Breast epithelium (tissue), 4 donors: ENCODE measurements at regions not wholly inside any gene's neighbourhood (a gene's known extent, or its start where the extent isn't known, plus 50 kb on each side); places are given as distances from the start of the nearest gene placed in this dataset.

Source experiments
- DNase-seq, 2 donors: peaks; one replicate each; pipeline ENCODE4 v3.0.0-alpha.2; 2019; ENCODE audit warnings: low spot score in 2 of 2
- H3K27ac ChIP-seq, 2 donors: fragments of 200-600 bp; sonication (generic) in 1 of 2; one replicate each; pipeline ENCODE4 v1.5.1; 2016 to 2019; ENCODE audit warnings: mild to moderate bottlenecking in 1 of 2
- H3K27me3 ChIP-seq, 2 donors: fragments of 200-600 bp; sonication (generic) in 1 of 2; one replicate each; pipeline versions ENCODE4 v1.5.1 to v1.6.0; 2017 to 2019; ENCODE audit warnings: control low read depth in 1 of 2, mild to moderate bottlenecking in 1 of 2
- H3K36me3 ChIP-seq: fragments of 200-600 bp; one replicate; pipeline ENCODE4 v1.5.1; 2019
- H3K4me1 ChIP-seq, 2 donors: fragments of 200-600 bp; sonication (generic); one replicate each; pipeline ENCODE4 v1.5.1; 2016 to 2019; ENCODE audit warnings: control low read depth in 1 of 2
- H3K4me3 ChIP-seq, 3 donors: fragments of 200-600 bp; sonication (generic); 1 replicate in 2 of 3; 2 replicates in 1 of 3; pipeline ENCODE4 v1.5.1; 2016 to 2019; ENCODE audit warnings: mild to moderate bottlenecking in 3 of 3, moderate library complexity in 2 of 3
- H3K9me3 ChIP-seq, 2 donors: fragments of 200-600 bp; sonication (generic) in 1 of 2; one replicate each; pipeline ENCODE4 v1.5.1; 2016 to 2019; ENCODE audit warnings: control low read depth in 1 of 2
- POLR2A ChIP-seq: fragments of 450-650 bp; IDR thresholded peaks from one replicate; pipeline ENCODE4 v1.6.1; 2016; ENCODE audit warnings: antibody characterized with exemption, mild to moderate bottlenecking, moderate library complexity
- POLR2AphosphoS5 ChIP-seq, 3 donors: sonication (generic); formaldehyde crosslinking; IDR thresholded peaks; one replicate each; pipeline ENCODE4 v1.6.1; 2017; ENCODE audit warnings: antibody characterized with exemption in 3 of 3
- intact Hi-C: fragments of 100-400 bp; cut with DNase I; formaldehyde crosslinking; loops from one replicate; pipeline ENCODE4 v1.15.1; 2023; ENCODE audit warnings: low total_unique reads
- TF ChIP-seq, protein P1 (sequence below), 3 donors: fragments of 450-650 bp; IDR thresholded peaks; one replicate each; pipeline ENCODE4 v1.5.1; 2016 to 2017; ENCODE audit warnings: antibody characterized with exemption in 3 of 3, mild to moderate bottlenecking in 3 of 3, moderate library complexity in 3 of 3

DNA sequence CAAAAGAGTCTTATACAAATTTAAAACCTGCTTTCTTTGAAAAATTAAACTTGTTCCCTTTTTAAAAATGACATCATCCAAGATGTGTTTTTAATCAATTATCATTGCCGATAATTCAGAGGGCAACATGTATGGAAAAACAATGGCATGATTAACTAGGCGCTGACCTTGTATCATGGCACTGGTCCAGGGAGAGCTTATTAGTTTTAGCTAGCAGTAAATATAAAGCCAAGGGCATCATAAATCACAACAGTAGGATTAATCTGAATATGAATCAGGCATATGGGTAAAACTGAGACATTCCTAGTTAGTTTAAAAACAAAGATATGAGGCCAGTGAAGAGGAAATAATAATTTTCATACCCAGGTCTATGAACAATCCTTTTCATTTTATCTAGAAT lies 374.0 kb downstream of the HDGFL1 start:
- DNase-seq: no peak
- Histone ChIP-seq H3K36me3 (no peaks in the 10 kb centered on the region), H3K9me3 (no peaks in the 10 kb centered on the region), H3K4me3 (no peak overlapping the region), H3K4me1 (no peaks in the 10 kb centered on the region), H3K27me3 (no peaks in the 10 kb centered on the region), H3K27ac (no peak overlapping the region)
- intact Hi-C loops: no loop called here
- TF ChIP-seq POLR2AphosphoS5 (IDR thresholded peaks at IDR 0.05) (no peak), POLR2A (no peak)
- TF ChIP-seq, protein P1, sequence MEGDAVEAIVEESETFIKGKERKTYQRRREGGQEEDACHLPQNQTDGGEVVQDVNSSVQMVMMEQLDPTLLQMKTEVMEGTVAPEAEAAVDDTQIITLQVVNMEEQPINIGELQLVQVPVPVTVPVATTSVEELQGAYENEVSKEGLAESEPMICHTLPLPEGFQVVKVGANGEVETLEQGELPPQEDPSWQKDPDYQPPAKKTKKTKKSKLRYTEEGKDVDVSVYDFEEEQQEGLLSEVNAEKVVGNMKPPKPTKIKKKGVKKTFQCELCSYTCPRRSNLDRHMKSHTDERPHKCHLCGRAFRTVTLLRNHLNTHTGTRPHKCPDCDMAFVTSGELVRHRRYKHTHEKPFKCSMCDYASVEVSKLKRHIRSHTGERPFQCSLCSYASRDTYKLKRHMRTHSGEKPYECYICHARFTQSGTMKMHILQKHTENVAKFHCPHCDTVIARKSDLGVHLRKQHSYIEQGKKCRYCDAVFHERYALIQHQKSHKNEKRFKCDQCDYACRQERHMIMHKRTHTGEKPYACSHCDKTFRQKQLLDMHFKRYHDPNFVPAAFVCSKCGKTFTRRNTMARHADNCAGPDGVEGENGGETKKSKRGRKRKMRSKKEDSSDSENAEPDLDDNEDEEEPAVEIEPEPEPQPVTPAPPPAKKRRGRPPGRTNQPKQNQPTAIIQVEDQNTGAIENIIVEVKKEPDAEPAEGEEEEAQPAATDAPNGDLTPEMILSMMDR (IDR thresholded peaks at IDR 0.05): no peak

DNA sequence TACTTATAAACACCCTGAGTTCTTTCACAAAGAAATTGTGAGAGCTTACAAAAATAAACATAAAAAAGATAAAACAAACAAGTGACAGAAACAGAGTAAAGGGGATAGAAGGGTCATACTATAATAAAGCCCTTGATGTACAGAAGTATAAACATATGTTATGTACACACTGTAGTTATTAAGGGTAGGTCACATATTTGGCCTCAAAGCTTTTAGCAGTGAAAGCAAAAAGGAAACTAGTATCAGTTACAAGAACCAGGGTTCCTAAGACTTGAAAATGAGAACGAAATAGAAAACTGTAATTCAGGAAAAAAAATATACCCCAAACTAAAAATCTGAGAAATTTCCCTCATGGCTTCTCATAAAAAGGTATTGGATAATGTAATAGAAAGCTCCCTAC lies 380.6 kb downstream of the HDGFL1 start:
- no peak for TF ChIP-seq POLR2A
- TF ChIP-seq, protein P1 (IDR thresholded peaks at IDR 0.05): no peak
- TF ChIP-seq POLR2AphosphoS5 (IDR thresholded peaks at IDR 0.05): no peak
- intact Hi-C loops: no loop called here
- no peaks in the 10 kb centered on the region for H3K27me3 ChIP-seq
- no peak for DNase-seq
- no peaks in the 10 kb centered on the region for H3K4me1 ChIP-seq
- no peaks in the 10 kb centered on the region for H3K9me3 ChIP-seq
- no peak overlapping the region for H3K4me3 ChIP-seq
- H3K36me3 ChIP-seq: no peaks in the 10 kb centered on the region
- H3K27ac ChIP-seq: no peak overlapping the region

DNA sequence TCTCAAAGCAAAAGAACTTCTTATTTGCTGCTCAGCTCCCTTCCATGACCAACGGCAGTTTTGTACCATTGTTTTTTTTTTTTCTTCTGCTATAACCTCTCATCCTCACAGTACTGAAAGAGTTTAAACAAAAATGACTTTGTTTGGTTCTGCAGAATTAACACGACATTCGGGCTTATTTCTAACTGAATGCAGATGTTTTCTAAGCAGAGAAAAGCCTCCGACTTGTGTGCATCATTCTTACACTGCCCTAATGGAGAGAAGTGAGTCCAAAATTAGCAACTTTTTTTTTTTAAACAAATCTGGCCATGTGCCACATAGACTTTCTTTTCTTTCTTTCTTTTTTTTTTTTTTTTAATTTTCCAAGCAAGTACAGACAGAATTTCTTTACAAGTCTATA lies 382.7 kb downstream of the HDGFL1 start:
- Histone ChIP-seq H3K4me1 (no peaks in the 10 kb centered on the region), H3K9me3 (no peaks in the 10 kb centered on the region), H3K4me3 (no peak overlapping the region), H3K27ac (no peak overlapping the region), H3K27me3 (no peaks in the 10 kb centered on the region), H3K36me3 (no peaks in the 10 kb centered on the region)
- DNase-seq: no peak
- no peak for TF ChIP-seq POLR2A
- TF ChIP-seq POLR2AphosphoS5 (IDR thresholded peaks at IDR 0.05): no peak
- TF ChIP-seq, protein P1 (IDR thresholded peaks at IDR 0.05): no peak
- intact Hi-C loops: no loop called here

DNA sequence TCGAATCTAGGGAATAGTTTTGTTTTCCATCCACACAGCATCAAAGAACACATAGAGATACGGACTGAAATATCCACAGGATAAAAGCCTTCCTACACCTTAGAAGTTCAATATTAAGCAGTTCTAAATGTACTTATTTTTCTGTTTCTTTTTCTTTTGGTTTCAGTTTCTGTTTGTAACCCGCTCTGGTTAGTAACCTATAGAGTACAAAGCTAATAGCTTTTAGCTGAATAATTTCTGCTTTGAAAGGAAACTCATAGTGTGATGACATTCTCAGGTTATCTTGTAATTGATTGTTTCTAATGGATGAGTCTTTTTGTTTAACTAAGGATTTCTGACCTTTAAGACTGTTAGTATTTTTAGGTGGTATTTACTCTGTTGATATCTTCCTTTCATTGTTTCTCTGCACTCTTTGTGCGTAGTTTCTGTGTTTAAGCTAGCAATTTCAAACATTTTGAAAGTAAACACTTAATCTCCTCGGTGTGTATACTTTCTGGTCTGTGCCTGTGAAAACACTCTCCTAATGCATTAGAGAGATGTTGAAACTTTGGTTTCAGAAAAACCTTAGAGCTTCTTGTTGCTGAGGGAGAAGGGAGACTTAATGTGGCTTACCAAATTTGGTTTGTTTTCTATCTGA lies 385.5 kb downstream of the HDGFL1 start:
- TF ChIP-seq, protein P1 (IDR thresholded peaks at IDR 0.05): no peak
- no peak for TF ChIP-seq POLR2A
- TF ChIP-seq POLR2AphosphoS5 (IDR thresholded peaks at IDR 0.05): no peak
- H3K36me3 ChIP-seq: no peaks in the 10 kb centered on the region
- DNase-seq: no peak
- H3K9me3 ChIP-seq: no peaks in the 10 kb centered on the region
- H3K27ac ChIP-seq: peak overlapping the region in 1 of 2 donors; percentile 31
- H3K4me3 ChIP-seq: peak overlapping the region; percentile 3 to 50 (median 26)
- H3K4me1 ChIP-seq: no peaks in the 10 kb centered on the region
- H3K27me3 ChIP-seq: no peaks in the 10 kb centered on the region
- intact Hi-C loops: no loop called here

DNA sequence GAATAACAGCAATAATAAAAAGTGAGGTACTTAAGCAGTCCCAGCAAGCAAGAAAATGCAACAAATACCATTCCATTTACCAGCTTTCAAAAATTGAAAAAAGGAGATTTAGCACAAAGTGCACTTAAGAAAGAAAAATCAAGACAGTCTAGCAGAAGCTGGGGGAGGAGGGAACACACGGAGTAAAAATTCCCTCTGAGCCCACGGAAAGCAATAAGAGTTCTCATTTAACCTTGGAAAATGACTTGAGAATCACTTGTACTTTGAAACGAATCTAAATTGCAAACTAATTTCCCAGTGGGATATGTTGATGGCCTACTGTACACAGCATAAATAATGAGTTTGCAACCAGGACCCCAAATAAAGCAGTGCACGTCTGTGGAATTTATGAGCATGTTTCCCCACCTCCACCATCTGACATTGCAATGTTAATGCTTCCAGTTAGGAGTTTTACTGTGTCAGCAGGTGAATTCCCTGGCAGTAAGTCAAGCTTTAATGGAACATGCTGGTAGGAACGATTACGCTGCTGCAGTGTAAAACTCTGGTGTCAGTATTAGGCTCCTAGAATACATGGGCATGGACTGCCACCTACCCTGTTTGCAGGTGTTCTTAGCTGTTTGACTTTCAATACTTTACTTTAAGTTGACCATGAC lies 386.8 kb downstream of the HDGFL1 start:
- no peaks in the 10 kb centered on the region for H3K9me3 ChIP-seq
- no peak overlapping the region for H3K27ac ChIP-seq
- no peak for DNase-seq
- no peak for TF ChIP-seq POLR2AphosphoS5 (IDR thresholded peaks at IDR 0.05)
- no peak for TF ChIP-seq POLR2A
- TF ChIP-seq, protein P1 (IDR thresholded peaks at IDR 0.05): no peak
- no peaks in the 10 kb centered on the region for H3K27me3 ChIP-seq
- intact Hi-C loops: no loop called here
- H3K4me3 ChIP-seq: no peak overlapping the region
- no peaks in the 10 kb centered on the region for H3K4me1 ChIP-seq
- no peaks in the 10 kb centered on the region for H3K36me3 ChIP-seq
